Astrocyte (in vitro differentiated cells and primary cell): ENCODE measurements at regions not wholly inside any gene's neighbourhood (a gene's known extent, or its start where the extent isn't known, plus 50 kb on each side); places are given as distances from the start of the nearest gene placed in this dataset.

Source experiments
- DNase-seq: peaks from one replicate; pipeline ENCODE4 v3.0.0-alpha.2; 2010; ENCODE audit warnings: low read depth
- FAIRE-seq: peaks from 2 replicates; lab custom pipeline; 2011; peaks lifted over from hg19 to GRCh38; lab: Jason Lieb, UNC
- H2AFZ ChIP-seq: 2 replicates; pipeline ENCODE4 v1.6.0; 2012; ENCODE audit warnings: low read depth, low read length, inconsistent platforms
- H3K27ac ChIP-seq: 2 replicates; pipeline ENCODE4 v1.5.1; 2011; ENCODE audit warnings: low read depth, low read length, inconsistent platforms
- H3K27me3 ChIP-seq: 2 replicates; pipeline ENCODE4 v1.6.0; 2011; ENCODE audit warnings: low read length, inconsistent platforms; ENCODE audit not compliant: insufficient read depth
- H3K36me3 ChIP-seq: 2 replicates; pipeline ENCODE4 v1.5.1; 2011; ENCODE audit warnings: low read length, inconsistent platforms; ENCODE audit not compliant: insufficient read depth
- H3K4me1 ChIP-seq: 2 replicates; pipeline ENCODE4 v1.5.1; 2011; ENCODE audit warnings: low read length, inconsistent platforms; ENCODE audit not compliant: insufficient read depth
- H3K4me2 ChIP-seq: 2 replicates; pipeline ENCODE4 v1.6.0; 2012; ENCODE audit warnings: low read length, inconsistent platforms
- H3K4me3 ChIP-seq: 2 replicates; pipeline ENCODE4 v1.5.1; 2011; ENCODE audit warnings: low read depth, mild to moderate bottlenecking, low read length, inconsistent platforms; ENCODE audit not compliant: insufficient read depth
- H3K79me2 ChIP-seq: 2 replicates; pipeline ENCODE4 v1.6.0; 2012; ENCODE audit warnings: mild to moderate bottlenecking, low read length, inconsistent platforms; ENCODE audit not compliant: insufficient read depth
- H3K9ac ChIP-seq: 2 replicates; pipeline ENCODE4 v1.6.0; 2012; ENCODE audit warnings: mild to moderate bottlenecking, low read length, inconsistent platforms
- H3K9me3 ChIP-seq: 2 replicates; pipeline ENCODE4 v1.5.1; 2012; ENCODE audit warnings: low read depth, mild to moderate bottlenecking, low read length, inconsistent platforms; ENCODE audit not compliant: insufficient read depth
- H4K20me1 ChIP-seq: 2 replicates; pipeline ENCODE4 v1.6.0; 2012; ENCODE audit warnings: low read length, inconsistent platforms; ENCODE audit not compliant: insufficient read depth
- H3K27ac Mint-ChIP-seq: one replicate; pipeline ENCODE4 v1.8.0; 2021; ENCODE audit warnings: mild to moderate bottlenecking, mixed read lengths; ENCODE audit not compliant: unreplicated experiment
- H3K27me3 Mint-ChIP-seq: one replicate; pipeline ENCODE4 v1.8.0; 2021; ENCODE audit warnings: low read depth, mixed read lengths; ENCODE audit not compliant: unreplicated experiment
- H3K36me3 Mint-ChIP-seq: one replicate; pipeline ENCODE4 v1.8.0; 2021; ENCODE audit warnings: low read depth, mixed read lengths; ENCODE audit not compliant: unreplicated experiment
- H3K4me1 Mint-ChIP-seq: one replicate; pipeline ENCODE4 v1.8.0; 2021; ENCODE audit warnings: low read depth, mixed read lengths; ENCODE audit not compliant: unreplicated experiment
- H3K4me3 Mint-ChIP-seq: one replicate; pipeline ENCODE4 v1.8.0; 2021; ENCODE audit warnings: mild to moderate bottlenecking, moderate library complexity, mixed read lengths; ENCODE audit not compliant: unreplicated experiment
- H3K9me3 Mint-ChIP-seq: one replicate; pipeline ENCODE4 v1.8.0; 2021; ENCODE audit warnings: mild to moderate bottlenecking, mixed read lengths; ENCODE audit not compliant: unreplicated experiment
- EZH2 ChIP-seq: IDR thresholded peaks from 2 replicates; pipeline ENCODE4 v1.6.1; 2012; ENCODE audit warnings: mild to moderate bottlenecking, low read length, inconsistent platforms; ENCODE audit not compliant: insufficient read depth
- TF ChIP-seq, protein P1 (sequence below): IDR thresholded peaks from 2 replicates; pipeline ENCODE4 v1.5.1; 2011; ENCODE audit warnings: low read depth, mild to moderate bottlenecking, inconsistent platforms, low read length, moderate library complexity; ENCODE audit not compliant: insufficient read depth

DNA sequence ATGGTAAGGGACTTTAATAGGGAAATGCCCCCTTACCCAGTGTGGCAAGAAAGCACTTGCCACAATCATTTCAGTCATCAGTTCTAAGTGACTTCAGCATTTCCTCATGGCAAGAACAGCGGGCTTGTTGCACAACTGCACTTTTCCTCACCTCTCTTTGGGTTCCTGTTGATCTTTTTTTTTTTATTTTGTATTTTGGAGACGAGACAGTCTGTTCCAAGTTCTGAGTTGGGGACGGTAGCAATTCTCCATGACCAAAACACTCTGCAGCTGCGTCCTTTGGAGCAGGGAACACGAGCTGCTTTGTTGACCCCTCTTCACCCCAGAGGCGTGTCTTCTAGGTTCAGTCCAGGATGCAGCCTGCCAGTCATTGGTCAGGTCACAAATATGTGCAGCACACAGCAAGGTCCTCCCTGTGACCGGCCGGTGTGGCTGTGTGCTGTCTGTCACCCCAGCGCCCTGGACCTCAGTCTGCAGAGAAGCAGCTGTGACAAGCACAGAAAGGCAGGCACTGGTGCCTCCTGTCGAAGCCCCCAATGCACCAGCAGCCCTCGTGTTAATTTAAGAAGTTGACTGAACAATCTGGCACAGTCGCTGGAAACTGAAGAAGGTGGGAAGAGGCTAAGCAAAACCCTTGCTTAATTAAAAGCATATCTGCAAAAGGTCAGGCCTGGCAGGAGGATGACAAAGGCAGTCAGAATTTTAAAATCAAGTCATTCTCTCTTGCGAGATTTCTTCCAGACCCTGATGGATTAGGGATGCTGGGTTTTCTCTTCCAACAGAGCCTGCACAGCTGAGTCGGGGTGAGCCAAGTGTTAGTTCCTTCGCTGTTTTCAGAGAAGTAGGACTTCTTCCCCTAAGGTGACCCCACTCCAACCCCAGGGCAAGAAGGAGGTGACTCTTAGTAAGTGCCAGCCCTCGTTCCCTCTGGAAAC is 96.7 kb upstream of the COPS8 start:
- H3K9ac ChIP-seq = no peak overlapping the region
- H3K36me3 ChIP-seq = no peaks in the 10 kb centered on the region
- H3K9me3 ChIP-seq = no peaks in the 10 kb centered on the region
- TF ChIP-seq, protein P1, sequence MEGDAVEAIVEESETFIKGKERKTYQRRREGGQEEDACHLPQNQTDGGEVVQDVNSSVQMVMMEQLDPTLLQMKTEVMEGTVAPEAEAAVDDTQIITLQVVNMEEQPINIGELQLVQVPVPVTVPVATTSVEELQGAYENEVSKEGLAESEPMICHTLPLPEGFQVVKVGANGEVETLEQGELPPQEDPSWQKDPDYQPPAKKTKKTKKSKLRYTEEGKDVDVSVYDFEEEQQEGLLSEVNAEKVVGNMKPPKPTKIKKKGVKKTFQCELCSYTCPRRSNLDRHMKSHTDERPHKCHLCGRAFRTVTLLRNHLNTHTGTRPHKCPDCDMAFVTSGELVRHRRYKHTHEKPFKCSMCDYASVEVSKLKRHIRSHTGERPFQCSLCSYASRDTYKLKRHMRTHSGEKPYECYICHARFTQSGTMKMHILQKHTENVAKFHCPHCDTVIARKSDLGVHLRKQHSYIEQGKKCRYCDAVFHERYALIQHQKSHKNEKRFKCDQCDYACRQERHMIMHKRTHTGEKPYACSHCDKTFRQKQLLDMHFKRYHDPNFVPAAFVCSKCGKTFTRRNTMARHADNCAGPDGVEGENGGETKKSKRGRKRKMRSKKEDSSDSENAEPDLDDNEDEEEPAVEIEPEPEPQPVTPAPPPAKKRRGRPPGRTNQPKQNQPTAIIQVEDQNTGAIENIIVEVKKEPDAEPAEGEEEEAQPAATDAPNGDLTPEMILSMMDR = no peak
- TF ChIP-seq EZH2 = no peak
- no peak overlapping the region for H3K4me2 ChIP-seq
- no peak overlapping the region for H3K4me3 Mint-ChIP-seq
- no peak overlapping the region for H3K4me3 ChIP-seq
- no peaks in the 10 kb centered on the region for H3K4me1 Mint-ChIP-seq
- peaks cover 2% of the 10 kb centered on the region for H3K27me3 ChIP-seq
- DNase-seq (no peak), FAIRE-seq (no peak)
- H3K27ac Mint-ChIP-seq = no peak overlapping the region
- no peaks in the 10 kb centered on the region for H3K36me3 Mint-ChIP-seq
- H3K79me2 ChIP-seq = no peaks in the 10 kb centered on the region
- H3K27me3 Mint-ChIP-seq = peaks cover 29% of the 10 kb centered on the region
- peaks cover 2% of the 10 kb centered on the region for H3K9me3 Mint-ChIP-seq
- H3K4me1 ChIP-seq = no peaks in the 10 kb centered on the region
- H2AFZ ChIP-seq = no peak overlapping the region
- no peak overlapping the region for H3K27ac ChIP-seq
- no peaks in the 10 kb centered on the region for H4K20me1 ChIP-seq

DNA sequence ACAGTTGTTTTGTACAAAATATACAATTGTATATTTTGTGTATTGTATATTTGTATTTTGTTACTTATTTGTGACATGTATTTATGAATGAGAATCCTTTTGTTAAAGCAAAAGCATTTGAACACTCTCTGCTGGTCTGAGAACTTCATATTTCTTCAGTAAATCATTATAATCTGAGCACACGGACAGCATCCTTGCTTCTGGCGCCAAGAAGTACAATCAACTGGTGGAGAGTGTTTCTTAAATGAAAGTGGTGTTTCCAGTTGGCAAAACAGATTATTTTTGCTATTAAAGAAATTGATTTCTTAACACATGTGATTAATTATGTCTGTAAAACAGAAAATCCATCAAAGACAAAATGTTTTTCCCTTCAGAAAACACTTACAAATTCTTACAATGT is 95.1 kb upstream of the COPS8 start:
- no peak overlapping the region for H3K27ac Mint-ChIP-seq
- Histone ChIP-seq H3K4me1 (no peaks in the 10 kb centered on the region), H3K4me2 (no peak overlapping the region), H3K4me3 (no peak overlapping the region), H4K20me1 (no peaks in the 10 kb centered on the region), H3K36me3 (no peaks in the 10 kb centered on the region), H3K27ac (no peak overlapping the region), H2AFZ (no peak overlapping the region), H3K9ac (no peak overlapping the region), H3K79me2 (no peaks in the 10 kb centered on the region), H3K27me3 (peaks cover 8% of the 10 kb centered on the region), H3K9me3 (no peaks in the 10 kb centered on the region)
- H3K9me3 Mint-ChIP-seq = peaks cover 2% of the 10 kb centered on the region
- H3K36me3 Mint-ChIP-seq = no peaks in the 10 kb centered on the region
- FAIRE-seq (no peak), DNase-seq (no peak)
- H3K27me3 Mint-ChIP-seq = peaks cover 30% of the 10 kb centered on the region
- H3K4me1 Mint-ChIP-seq = no peaks in the 10 kb centered on the region
- TF ChIP-seq, protein P1 = no peak
- TF ChIP-seq EZH2 = no peak
- H3K4me3 Mint-ChIP-seq = no peak overlapping the region

DNA sequence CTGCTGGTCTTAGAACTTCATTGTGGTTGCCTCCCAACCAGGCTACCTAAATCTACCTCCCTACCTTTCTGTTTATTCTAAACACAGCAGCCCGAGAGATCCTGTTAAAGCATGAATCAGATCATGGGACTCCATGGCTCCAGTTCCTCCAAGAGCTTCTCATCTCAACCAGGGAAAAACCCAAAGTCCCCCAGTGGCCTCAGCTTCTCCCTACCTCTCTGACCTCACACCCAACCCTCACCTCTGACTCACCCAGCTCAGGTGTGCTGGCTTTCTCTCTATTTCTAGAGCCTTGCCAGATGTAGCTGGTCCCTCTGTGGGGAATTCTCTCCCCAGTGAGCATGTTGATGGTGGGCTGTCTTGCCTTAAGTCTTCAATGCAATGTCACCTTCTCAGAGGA is 93.8 kb upstream of the COPS8 start:
- no peak overlapping the region for H3K4me2 ChIP-seq
- H3K79me2 ChIP-seq = no peaks in the 10 kb centered on the region
- Mint-ChIP-seq H3K27me3 (peaks cover 27% of the 10 kb centered on the region), H3K4me3 (no peak overlapping the region), H3K4me1 (no peaks in the 10 kb centered on the region), H3K36me3 (no peaks in the 10 kb centered on the region), H3K27ac (no peak overlapping the region), H3K9me3 (peaks cover 2% of the 10 kb centered on the region)
- peaks cover 8% of the 10 kb centered on the region for H3K27me3 ChIP-seq
- DNase-seq (no peak), FAIRE-seq (no peak)
- no peak overlapping the region for H2AFZ ChIP-seq
- no peaks in the 10 kb centered on the region for H3K36me3 ChIP-seq
- no peak overlapping the region for H3K9ac ChIP-seq
- H3K27ac ChIP-seq = no peak overlapping the region
- no peaks in the 10 kb centered on the region for H3K4me1 ChIP-seq
- H3K9me3 ChIP-seq = no peaks in the 10 kb centered on the region
- TF ChIP-seq, protein P1 = no peak
- no peak for TF ChIP-seq EZH2
- no peak overlapping the region for H3K4me3 ChIP-seq
- no peaks in the 10 kb centered on the region for H4K20me1 ChIP-seq
